ENCODE measurements at regions not wholly inside any gene's neighbourhood (a gene's known extent, or its start where the extent isn't known, plus 50 kb on each side); places are given as distances from the start of the nearest gene placed in this dataset.

DNA sequence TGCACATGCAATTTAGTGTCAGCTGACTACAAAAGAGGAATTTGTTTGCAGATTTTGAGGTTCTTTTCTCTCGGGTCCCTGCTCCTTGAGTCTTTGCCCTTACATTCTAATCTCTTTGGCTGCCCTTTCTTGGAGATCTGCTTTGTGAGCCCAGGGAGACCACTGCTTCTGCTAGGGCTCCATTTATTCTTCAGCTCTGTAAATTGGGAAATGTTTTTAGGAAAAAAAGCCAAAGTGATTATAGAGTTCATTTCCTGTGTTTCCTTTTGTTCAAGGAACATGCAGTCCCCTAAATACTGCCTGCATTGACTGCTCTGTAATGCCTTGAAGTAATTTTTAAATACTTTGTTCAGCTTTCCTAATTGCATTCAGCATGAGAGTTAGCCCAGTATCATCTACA is 197.4 kb downstream of the CSNK1G3 start:
- POLR2A ChIA-PET, result no interaction called here
- no peak overlapping the region for H3K9ac ChIP-seq (ENCODE audit: low read length)
- ATAC-seq, result no peak

More for the DNA sequence above, 197.4 kb downstream of the CSNK1G3 start:
- H3K4me3 ChIP-seq (replicated peaks in 1 of 2; ENCODE audit: low read depth in 1 of 2, low read length in 2 of 2), result no peak overlapping the region
- no peak overlapping the region for H3K27ac ChIP-seq (ENCODE audit: low read depth, low read length)
- no peaks in the 10 kb centered on the region for H3K79me2 ChIP-seq (ENCODE audit: insufficient read depth, low read length)
- H3K27me3 ChIP-seq (ENCODE audit: insufficient read depth, low read length), result no peaks in the 10 kb centered on the region
- BruUV-seq (replicated peaks), result no TSS peak
- ChIA-PET RAD21 (ENCODE audit: low non-redundant PET in 1 of 2, low total read pairs in 2 of 2, uncharacterized antibody in 2 of 2, unreplicated experiment in 2 of 2) (no interaction called here), CTCF (no interaction called here)
- peaks cover 0 to 6% of the 10 kb centered on the region in 2 experiments; a peak in 1 of 4 replicates for H3K4me1 ChIP-seq (ENCODE audit: control insufficient read depth in 1 of 2, insufficient read depth in 2 of 2, low read length in 2 of 2)
- H2AFZ ChIP-seq (ENCODE audit: low read depth, low read length, poor library complexity, severe bottlenecking), result no peak overlapping the region
- no peak overlapping the region for H3K4me2 ChIP-seq (ENCODE audit: low read length)
- TF ChIP-seq, protein P1, sequence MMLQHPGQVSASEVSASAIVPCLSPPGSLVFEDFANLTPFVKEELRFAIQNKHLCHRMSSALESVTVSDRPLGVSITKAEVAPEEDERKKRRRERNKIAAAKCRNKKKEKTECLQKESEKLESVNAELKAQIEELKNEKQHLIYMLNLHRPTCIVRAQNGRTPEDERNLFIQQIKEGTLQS (IDR thresholded peaks at IDR 0.05), result no peak
- TF ChIP-seq JUND (IDR thresholded peaks at IDR 0.05) (no peak), SIN3A (IDR thresholded peaks at IDR 0.05; ENCODE audit: low read depth) (no peak), ZBTB33 (IDR thresholded peaks at IDR 0.05; ENCODE audit: extremely low read depth, insufficient replicate concordance, low read length) (no peak), SRF (IDR thresholded peaks at IDR 0.05; ENCODE audit: low read depth) (no peak), POLR2AphosphoS5 (IDR thresholded peaks at IDR 0.05; ENCODE audit: low read depth, low read length) (no peak), CEBPB (IDR thresholded peaks at IDR 0.05; ENCODE audit: low read depth) (no peak), FOSL1 (IDR thresholded peaks at IDR 0.05; ENCODE audit: low read depth) (no peak), SP1 (IDR thresholded peaks at IDR 0.05; ENCODE audit: low read depth) (no peak), CBX3 (IDR thresholded peaks at IDR 0.05; ENCODE audit: low read depth) (no peak), EGR1 (IDR thresholded peaks at IDR 0.05; ENCODE audit: low read depth) (no peak), YY1 (IDR thresholded peaks at IDR 0.05; ENCODE audit: extremely low read depth, insufficient replicate concordance, low read depth, low read length) (no peak), ELF1 (IDR thresholded peaks at IDR 0.05; ENCODE audit: borderline replicate concordance, low read depth) (no peak)
- TF ChIP-seq, protein P2, sequence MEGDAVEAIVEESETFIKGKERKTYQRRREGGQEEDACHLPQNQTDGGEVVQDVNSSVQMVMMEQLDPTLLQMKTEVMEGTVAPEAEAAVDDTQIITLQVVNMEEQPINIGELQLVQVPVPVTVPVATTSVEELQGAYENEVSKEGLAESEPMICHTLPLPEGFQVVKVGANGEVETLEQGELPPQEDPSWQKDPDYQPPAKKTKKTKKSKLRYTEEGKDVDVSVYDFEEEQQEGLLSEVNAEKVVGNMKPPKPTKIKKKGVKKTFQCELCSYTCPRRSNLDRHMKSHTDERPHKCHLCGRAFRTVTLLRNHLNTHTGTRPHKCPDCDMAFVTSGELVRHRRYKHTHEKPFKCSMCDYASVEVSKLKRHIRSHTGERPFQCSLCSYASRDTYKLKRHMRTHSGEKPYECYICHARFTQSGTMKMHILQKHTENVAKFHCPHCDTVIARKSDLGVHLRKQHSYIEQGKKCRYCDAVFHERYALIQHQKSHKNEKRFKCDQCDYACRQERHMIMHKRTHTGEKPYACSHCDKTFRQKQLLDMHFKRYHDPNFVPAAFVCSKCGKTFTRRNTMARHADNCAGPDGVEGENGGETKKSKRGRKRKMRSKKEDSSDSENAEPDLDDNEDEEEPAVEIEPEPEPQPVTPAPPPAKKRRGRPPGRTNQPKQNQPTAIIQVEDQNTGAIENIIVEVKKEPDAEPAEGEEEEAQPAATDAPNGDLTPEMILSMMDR (IDR thresholded peaks at IDR 0.05 in 2 of 3, conservative IDR thresholded peaks at IDR 0.05 in 1 of 3; ENCODE audit: borderline replicate concordance in 1 of 3, insufficient read depth in 1 of 3, low read depth in 2 of 3, low read length in 2 of 3), result no peak
- TF ChIP-seq, protein P3, sequence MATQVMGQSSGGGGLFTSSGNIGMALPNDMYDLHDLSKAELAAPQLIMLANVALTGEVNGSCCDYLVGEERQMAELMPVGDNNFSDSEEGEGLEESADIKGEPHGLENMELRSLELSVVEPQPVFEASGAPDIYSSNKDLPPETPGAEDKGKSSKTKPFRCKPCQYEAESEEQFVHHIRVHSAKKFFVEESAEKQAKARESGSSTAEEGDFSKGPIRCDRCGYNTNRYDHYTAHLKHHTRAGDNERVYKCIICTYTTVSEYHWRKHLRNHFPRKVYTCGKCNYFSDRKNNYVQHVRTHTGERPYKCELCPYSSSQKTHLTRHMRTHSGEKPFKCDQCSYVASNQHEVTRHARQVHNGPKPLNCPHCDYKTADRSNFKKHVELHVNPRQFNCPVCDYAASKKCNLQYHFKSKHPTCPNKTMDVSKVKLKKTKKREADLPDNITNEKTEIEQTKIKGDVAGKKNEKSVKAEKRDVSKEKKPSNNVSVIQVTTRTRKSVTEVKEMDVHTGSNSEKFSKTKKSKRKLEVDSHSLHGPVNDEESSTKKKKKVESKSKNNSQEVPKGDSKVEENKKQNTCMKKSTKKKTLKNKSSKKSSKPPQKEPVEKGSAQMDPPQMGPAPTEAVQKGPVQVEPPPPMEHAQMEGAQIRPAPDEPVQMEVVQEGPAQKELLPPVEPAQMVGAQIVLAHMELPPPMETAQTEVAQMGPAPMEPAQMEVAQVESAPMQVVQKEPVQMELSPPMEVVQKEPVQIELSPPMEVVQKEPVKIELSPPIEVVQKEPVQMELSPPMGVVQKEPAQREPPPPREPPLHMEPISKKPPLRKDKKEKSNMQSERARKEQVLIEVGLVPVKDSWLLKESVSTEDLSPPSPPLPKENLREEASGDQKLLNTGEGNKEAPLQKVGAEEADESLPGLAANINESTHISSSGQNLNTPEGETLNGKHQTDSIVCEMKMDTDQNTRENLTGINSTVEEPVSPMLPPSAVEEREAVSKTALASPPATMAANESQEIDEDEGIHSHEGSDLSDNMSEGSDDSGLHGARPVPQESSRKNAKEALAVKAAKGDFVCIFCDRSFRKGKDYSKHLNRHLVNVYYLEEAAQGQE (IDR thresholded peaks at IDR 0.05; ENCODE audit: low read depth), result no peak
- TF ChIP-seq, protein P4, sequence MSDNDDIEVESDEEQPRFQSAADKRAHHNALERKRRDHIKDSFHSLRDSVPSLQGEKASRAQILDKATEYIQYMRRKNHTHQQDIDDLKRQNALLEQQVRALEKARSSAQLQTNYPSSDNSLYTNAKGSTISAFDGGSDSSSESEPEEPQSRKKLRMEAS (IDR thresholded peaks at IDR 0.05), result no peak
- no peak for DNase-seq (ENCODE audit: low read depth, low spot score)
- intact Hi-C loops (cut with micrococcal nuclease), result no loop called here
- no peaks in the 10 kb centered on the region for H3K9me3 ChIP-seq (ENCODE audit: control insufficient read depth in 1 of 2, insufficient read depth in 1 of 2, low read depth in 1 of 2, low read length in 2 of 2)
- no peaks in the 10 kb centered on the region for H3K9me2 ChIP-seq (ENCODE audit: insufficient read depth)
- H3K36me3 ChIP-seq (ENCODE audit: control insufficient read depth in 1 of 2, insufficient read depth in 2 of 2, low read length in 2 of 2), result no peaks in the 10 kb centered on the region
- no peaks in the 10 kb centered on the region for H4K20me1 ChIP-seq (ENCODE audit: insufficient read depth)

Measured in HCT116 (cell line).